GM10248 (cell line): ENCODE measurements at regions not wholly inside any gene's neighbourhood (a gene's known extent, or its start where the extent isn't known, plus 50 kb on each side); places are given as distances from the start of the nearest gene placed in this dataset.

Source experiments
- CTCF ChIA-PET: fragments of 300-600 bp; sonication (Branson Sonifier 250); formaldehyde crosslinking; extraction: SDS; loops from one replicate; lab custom pipeline; 2021; ENCODE audit warnings: antibody characterized with exemption; lab: Yijun Ruan, JAX
- POLR2A ChIA-PET: fragments of 350-650 bp; sonication (Branson Sonifier 250); formaldehyde crosslinking; extraction: SDS; loops from one replicate; lab custom pipeline; 2020; ENCODE audit warnings: antibody characterized with exemption; lab: Yijun Ruan, JAX
- DNase-seq: peaks from one replicate; pipeline ENCODE4 v3.0.0; 2012; ENCODE audit errors: extremely low spot score
- CTCF ChIP-seq: IDR thresholded peaks from 2 replicates; pipeline ENCODE4 v1.5.1; 2012; ENCODE audit warnings: mild to moderate bottlenecking, low read depth; ENCODE audit errors: extremely low read depth, missing control alignments, control extremely low read depth

GRCh38 chr2:125959047-125959446 lies 696.9 kb upstream of the GYPC start:
- DNase-seq = no peak
- TF ChIP-seq CTCF = no peak
- POLR2A ChIA-PET = no interaction called here
- CTCF ChIA-PET = no interaction called here

GRCh38 chr2:125961739-125962138 lies 694.2 kb upstream of the GYPC start:
- POLR2A ChIA-PET = no interaction called here

GRCh38 chr2:125979886-125980285 lies 676.1 kb upstream of the GYPC start:
- DNase-seq = no peak
- POLR2A ChIA-PET = no interaction called here
- CTCF ChIA-PET = interaction anchor here (0.8 to 1.0 kb wide), 2 partner anchors 15 to 53 kb away, joined by 3 to 4 read pairs; no protein-coding TSS in a partner anchor
- no peak for TF ChIP-seq CTCF

More at GRCh38 chr2:125961739-125962138, 694.2 kb upstream of the GYPC start:
- DNase-seq = no peak
- CTCF ChIA-PET = interaction anchor here (1.5 kb wide), 1 partner anchor 27 kb away, joined by 3 read pairs; no protein-coding TSS in a partner anchor
- no peak for TF ChIP-seq CTCF

- CTCF ChIA-PET = interaction anchor here (1.4 kb wide), 1 partner anchor 14 kb away, joined by 3 read pairs; no protein-coding TSS in a partner anchor
- DNase-seq = no peak
- POLR2A ChIA-PET = no interaction called here
- no peak for TF ChIP-seq CTCF
Observed at GRCh38 chr2:125983364-125983763, 672.6 kb upstream of the GYPC start.

- CTCF ChIA-PET = no interaction called here
- DNase-seq = no peak
- no peak for TF ChIP-seq CTCF
- POLR2A ChIA-PET = no interaction called here
Observed at GRCh38 chr2:126029316-126029715, 626.6 kb upstream of the GYPC start.

- ChIA-PET POLR2A (no interaction called here), CTCF (no interaction called here)
- TF ChIP-seq CTCF = no peak
- DNase-seq = no peak
Observed at GRCh38 chr2:126038861-126039260, 617.1 kb upstream of the GYPC start.
